Bronchial epithelial cell (primary cell): ENCODE measurements at regions not wholly inside any gene's neighbourhood (a gene's known extent, or its start where the extent isn't known, plus 50 kb on each side); places are given as distances from the start of the nearest gene placed in this dataset.

ENCODE experiments used
- DNase-seq: peaks from one replicate; pipeline ENCODE4 v3.0.0-alpha.2; 2010; ENCODE audit warnings: low read depth
- FAIRE-seq: peaks from 2 replicates; lab custom pipeline; 2011; peaks lifted over from hg19 to GRCh38; lab: Jason Lieb, UNC
- H3K27me3 ChIP-seq: 2 replicates; pipeline ENCODE4 v1.5.1; 2011; ENCODE audit warnings: low read length; ENCODE audit not compliant: control insufficient read depth, insufficient read depth
- H3K36me3 ChIP-seq: 2 replicates; pipeline ENCODE4 v1.5.1; 2011; ENCODE audit warnings: low read length; ENCODE audit not compliant: control insufficient read depth, insufficient read depth
- H3K4me3 ChIP-seq: 2 replicates; pipeline ENCODE4 v1.5.1; 2011; ENCODE audit warnings: mild to moderate bottlenecking, low read depth, low read length, control low read depth
- CTCF ChIP-seq: IDR thresholded peaks from 2 replicates; pipeline ENCODE4 v1.5.1; 2011; ENCODE audit warnings: mild to moderate bottlenecking, moderate library complexity, low read length, control low read depth, inconsistent platforms; ENCODE audit not compliant: insufficient read depth, severe bottlenecking

GRCh38 chr4:24251589-24251988, 332.8 kb downstream of the DHX15 start:
- no peaks in the 10 kb centered on the region for H3K27me3 ChIP-seq

GRCh38 chr4:24249972-24250371, 334.4 kb downstream of the DHX15 start:
- Histone ChIP-seq H3K27me3 (no peaks in the 10 kb centered on the region), H3K36me3 (no peaks in the 10 kb centered on the region), H3K4me3 (no peak overlapping the region)
- DNase-seq (no peak), FAIRE-seq (no peak)
- TF ChIP-seq CTCF: no peak

More at GRCh38 chr4:24251589-24251988, 332.8 kb downstream of the DHX15 start:
- Histone ChIP-seq H3K4me3 (no peak overlapping the region), H3K36me3 (no peaks in the 10 kb centered on the region)
- no peak for TF ChIP-seq CTCF
- no peak for DNase-seq
- no peak for FAIRE-seq

GRCh38 chr4:24248674-24249630, 335.4 kb downstream of the DHX15 start:
- DNase-seq (no peak), FAIRE-seq (no peak)
- Histone ChIP-seq H3K36me3 (no peaks in the 10 kb centered on the region), H3K4me3 (no peak overlapping the region), H3K27me3 (no peaks in the 10 kb centered on the region)
- TF ChIP-seq CTCF: no peak

- TF ChIP-seq CTCF: no peak
- Histone ChIP-seq H3K27me3 (no peaks in the 10 kb centered on the region), H3K36me3 (no peaks in the 10 kb centered on the region), H3K4me3 (no peak overlapping the region)
- FAIRE-seq: no peak
- DNase-seq: no peak
These were observed 338.9 kb downstream of the DHX15 start for GRCh38 chr4:24245491-24245820.

- FAIRE-seq (no peak), DNase-seq (no peak)
- Histone ChIP-seq H3K4me3 (no peak overlapping the region), H3K27me3 (no peaks in the 10 kb centered on the region), H3K36me3 (no peaks in the 10 kb centered on the region)
- TF ChIP-seq CTCF: no peak
These were observed 339.5 kb downstream of the DHX15 start for GRCh38 chr4:24244663-24245490.
